ENCODE measurements at regions not wholly inside any gene's neighbourhood (a gene's known extent, or its start where the extent isn't known, plus 50 kb on each side); places are given as distances from the start of the nearest gene placed in this dataset.

DNA sequence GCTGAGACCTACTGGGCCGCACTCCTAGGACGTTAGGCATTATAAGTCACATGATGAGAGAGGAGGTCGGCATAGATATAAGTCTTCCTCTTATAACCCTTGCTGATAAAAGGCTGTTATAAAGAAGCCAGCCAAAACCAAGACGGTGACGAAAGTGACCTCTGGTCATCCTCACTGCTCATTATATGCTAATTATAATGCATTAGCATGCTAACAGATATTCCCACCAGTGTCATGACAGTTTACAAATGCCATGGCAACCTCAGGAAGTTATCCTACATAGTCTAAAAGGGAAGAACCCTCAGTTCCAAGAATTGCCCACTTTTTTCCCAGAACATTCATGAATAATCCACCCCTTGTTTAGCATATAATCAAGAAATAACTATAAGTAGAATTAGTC, 222.4 kb downstream of the TLE1 start:
- Histone ChIP-seq H4K8ac (ENCODE audit: low read depth, low read length) (no peak overlapping the region), H3K27ac (replicated peaks; ENCODE audit: low read length) (no peak overlapping the region), H3K9ac (ENCODE audit: low read depth, low read length, poor library complexity) (no peak overlapping the region), H3K23ac (ENCODE audit: low read depth, low read length, poor library complexity) (no peak overlapping the region), H3K4me1 (ENCODE audit: control insufficient read depth in 2 of 2, insufficient read depth in 1 of 2, low read depth in 1 of 2, low read length in 2 of 2) (no peaks in the 10 kb centered on the region), H3K4ac (ENCODE audit: low read length) (no peak overlapping the region), H3K4me3 (ENCODE audit: low read length in 2 of 2) (no peak overlapping the region), H2BK15ac (ENCODE audit: low read length) (no peak overlapping the region), H2BK5ac (ENCODE audit: low read length) (no peak overlapping the region), H3K36me3 (replicated peaks in 1 of 2; ENCODE audit: control insufficient read depth in 2 of 2, insufficient read depth in 2 of 2, low read length in 2 of 2) (no peaks in the 10 kb centered on the region), H2BK120ac (ENCODE audit: low read depth, low read length) (no peak overlapping the region), H3K9me3 (replicated peaks in 1 of 2; ENCODE audit: control insufficient read depth in 2 of 2, insufficient read depth in 1 of 2, low read depth in 1 of 2, low read length in 2 of 2) (no peaks in the 10 kb centered on the region), H2AFZ (ENCODE audit: low read length) (no peak overlapping the region), H4K91ac (ENCODE audit: low read depth, low read length, poor library complexity) (no peak overlapping the region), H3K18ac (ENCODE audit: low read length) (no peak overlapping the region), H2BK12ac (ENCODE audit: low read length) (no peak overlapping the region), H3K4me2 (ENCODE audit: insufficient read depth, low read length, poor library complexity, severe bottlenecking) (no peak overlapping the region), H3K79me1 (ENCODE audit: low read depth, low read length) (no peaks in the 10 kb centered on the region), H2AK5ac (ENCODE audit: low read depth, low read length) (no peak overlapping the region), H3K27me3 (ENCODE audit: control insufficient read depth in 3 of 3, insufficient read depth in 3 of 3, low read depth in 1 of 3, low read length in 3 of 3) (no peaks in the 10 kb centered on the region), H3K14ac (ENCODE audit: low read length) (no peak overlapping the region)
- WGBS, 2 donors (ENCODE audit: extremely low coverage in 2 of 2, insufficient read length in 2 of 2, insufficient replicate concordance in 1 of 2), result no CpG with 5 or more reads among the region's 5 CpGs
- no peak for DNase-seq (ENCODE audit: low spot score)

GRCh38 chr9:81465468-81466011, 223.8 kb downstream of the TLE1 start:
- Histone ChIP-seq H3K9me3 (replicated peaks in 1 of 2; ENCODE audit: control insufficient read depth in 2 of 2, insufficient read depth in 1 of 2, low read depth in 1 of 2, low read length in 2 of 2) (no peaks in the 10 kb centered on the region), H4K91ac (ENCODE audit: low read depth, low read length, poor library complexity) (no peak overlapping the region), H3K23ac (ENCODE audit: low read depth, low read length, poor library complexity) (no peak overlapping the region), H2AFZ (ENCODE audit: low read length) (no peak overlapping the region), H2BK15ac (ENCODE audit: low read length) (no peak overlapping the region), H2BK5ac (ENCODE audit: low read length) (no peak overlapping the region), H2BK12ac (ENCODE audit: low read length) (no peak overlapping the region), H3K14ac (ENCODE audit: low read length) (no peak overlapping the region), H3K4me1 (ENCODE audit: control insufficient read depth in 2 of 2, insufficient read depth in 1 of 2, low read depth in 1 of 2, low read length in 2 of 2) (no peaks in the 10 kb centered on the region), H3K79me1 (ENCODE audit: low read depth, low read length) (no peaks in the 10 kb centered on the region), H2AK5ac (ENCODE audit: low read depth, low read length) (no peak overlapping the region), H3K9ac (ENCODE audit: low read depth, low read length, poor library complexity) (no peak overlapping the region), H4K8ac (ENCODE audit: low read depth, low read length) (no peak overlapping the region), H3K4ac (ENCODE audit: low read length) (no peak overlapping the region), H3K18ac (ENCODE audit: low read length) (no peak overlapping the region), H3K27ac (replicated peaks; ENCODE audit: low read length) (no peak overlapping the region), H2BK120ac (ENCODE audit: low read depth, low read length) (no peak overlapping the region), H3K4me2 (ENCODE audit: insufficient read depth, low read length, poor library complexity, severe bottlenecking) (no peak overlapping the region), H3K4me3 (ENCODE audit: low read length in 2 of 2) (no peak overlapping the region), H3K27me3 (ENCODE audit: control insufficient read depth in 3 of 3, insufficient read depth in 3 of 3, low read depth in 1 of 3, low read length in 3 of 3) (no peaks in the 10 kb centered on the region), H3K36me3 (replicated peaks in 1 of 2; ENCODE audit: control insufficient read depth in 2 of 2, insufficient read depth in 2 of 2, low read length in 2 of 2) (no peaks in the 10 kb centered on the region)
- no CpG with 5 or more reads among the region's 6 CpGs for WGBS, 2 donors (ENCODE audit: extremely low coverage in 2 of 2, insufficient read length in 2 of 2, insufficient replicate concordance in 1 of 2)
- DNase-seq (ENCODE audit: low spot score), result no peak

DNA sequence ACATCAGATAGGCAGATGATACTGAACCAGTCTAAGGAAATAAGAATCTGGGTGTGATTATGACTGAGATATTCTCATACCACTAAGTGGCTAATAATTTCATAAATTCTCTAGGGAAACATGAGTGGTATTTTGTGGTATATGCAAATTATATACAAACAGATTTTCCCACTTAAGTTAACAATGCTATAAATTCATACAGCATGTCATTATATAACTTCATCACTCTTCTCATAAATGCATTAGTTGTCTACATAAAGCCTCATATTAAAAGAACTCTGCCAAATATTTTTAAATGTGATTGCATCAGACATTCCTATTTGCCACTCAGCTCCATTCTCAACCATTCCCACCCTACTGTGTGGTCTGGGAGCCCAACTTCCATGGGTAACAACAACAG, 226.5 kb downstream of the TLE1 start:
- Histone ChIP-seq H3K9ac (ENCODE audit: low read depth, low read length, poor library complexity) (no peak overlapping the region), H2BK120ac (ENCODE audit: low read depth, low read length) (no peak overlapping the region), H2BK5ac (ENCODE audit: low read length) (no peak overlapping the region), H3K9me3 (replicated peaks in 1 of 2; ENCODE audit: control insufficient read depth in 2 of 2, insufficient read depth in 1 of 2, low read depth in 1 of 2, low read length in 2 of 2) (no peaks in the 10 kb centered on the region), H4K91ac (ENCODE audit: low read depth, low read length, poor library complexity) (no peak overlapping the region), H2BK12ac (ENCODE audit: low read length) (no peak overlapping the region), H3K4me2 (ENCODE audit: insufficient read depth, low read length, poor library complexity, severe bottlenecking) (no peak overlapping the region), H3K4me1 (ENCODE audit: control insufficient read depth in 2 of 2, insufficient read depth in 1 of 2, low read depth in 1 of 2, low read length in 2 of 2) (no peaks in the 10 kb centered on the region), H3K4ac (ENCODE audit: low read length) (no peak overlapping the region), H4K8ac (ENCODE audit: low read depth, low read length) (no peak overlapping the region), H3K18ac (ENCODE audit: low read length) (no peak overlapping the region), H3K27me3 (ENCODE audit: control insufficient read depth in 3 of 3, insufficient read depth in 3 of 3, low read depth in 1 of 3, low read length in 3 of 3) (no peaks in the 10 kb centered on the region), H3K14ac (ENCODE audit: low read length) (no peak overlapping the region), H2AFZ (ENCODE audit: low read length) (no peak overlapping the region), H2AK5ac (ENCODE audit: low read depth, low read length) (no peak overlapping the region), H2BK15ac (ENCODE audit: low read length) (no peak overlapping the region), H3K27ac (replicated peaks; ENCODE audit: low read length) (no peak overlapping the region), H3K23ac (ENCODE audit: low read depth, low read length, poor library complexity) (no peak overlapping the region), H3K36me3 (replicated peaks in 1 of 2; ENCODE audit: control insufficient read depth in 2 of 2, insufficient read depth in 2 of 2, low read length in 2 of 2) (no peaks in the 10 kb centered on the region), H3K79me1 (ENCODE audit: low read depth, low read length) (no peaks in the 10 kb centered on the region), H3K4me3 (ENCODE audit: low read length in 2 of 2) (no peak overlapping the region)
- DNase-seq (ENCODE audit: low spot score), result no peak

- no peak overlapping the region for H4K8ac ChIP-seq (ENCODE audit: low read depth, low read length)
- no peak overlapping the region for H3K27ac ChIP-seq (replicated peaks; ENCODE audit: low read length)
- no peaks in the 10 kb centered on the region for H3K4me1 ChIP-seq (ENCODE audit: control insufficient read depth in 2 of 2, insufficient read depth in 1 of 2, low read depth in 1 of 2, low read length in 2 of 2)
- no peak overlapping the region for H2BK12ac ChIP-seq (ENCODE audit: low read length)
- DNase-seq (ENCODE audit: low spot score), result no peak
- WGBS, 2 donors (ENCODE audit: extremely low coverage in 2 of 2, insufficient read length in 2 of 2, insufficient replicate concordance in 1 of 2), result no CpG with 5 or more reads among the region's 5 CpGs
- no peak overlapping the region for H3K4me3 ChIP-seq (ENCODE audit: low read length in 2 of 2)
- no peaks in the 10 kb centered on the region for H3K27me3 ChIP-seq (ENCODE audit: control insufficient read depth in 3 of 3, insufficient read depth in 3 of 3, low read depth in 1 of 3, low read length in 3 of 3)
- H3K9me3 ChIP-seq (replicated peaks in 1 of 2; ENCODE audit: control insufficient read depth in 2 of 2, insufficient read depth in 1 of 2, low read depth in 1 of 2, low read length in 2 of 2), result no peaks in the 10 kb centered on the region
- H3K79me1 ChIP-seq (ENCODE audit: low read depth, low read length), result no peaks in the 10 kb centered on the region
- no peak overlapping the region for H4K91ac ChIP-seq (ENCODE audit: low read depth, low read length, poor library complexity)
- no peak overlapping the region for H2AK5ac ChIP-seq (ENCODE audit: low read depth, low read length)
- no peak overlapping the region for H2BK5ac ChIP-seq (ENCODE audit: low read length)
- no peak overlapping the region for H3K9ac ChIP-seq (ENCODE audit: low read depth, low read length, poor library complexity)
- H2BK120ac ChIP-seq (ENCODE audit: low read depth, low read length), result no peak overlapping the region
- no peak overlapping the region for H2BK15ac ChIP-seq (ENCODE audit: low read length)
- no peaks in the 10 kb centered on the region for H3K36me3 ChIP-seq (replicated peaks in 1 of 2; ENCODE audit: control insufficient read depth in 2 of 2, insufficient read depth in 2 of 2, low read length in 2 of 2)
- H3K4ac ChIP-seq (ENCODE audit: low read length), result no peak overlapping the region
- H2AFZ ChIP-seq (ENCODE audit: low read length), result no peak overlapping the region
- no peak overlapping the region for H3K23ac ChIP-seq (ENCODE audit: low read depth, low read length, poor library complexity)
- no peak overlapping the region for H3K14ac ChIP-seq (ENCODE audit: low read length)
- H3K18ac ChIP-seq (ENCODE audit: low read length), result no peak overlapping the region
- no peak overlapping the region for H3K4me2 ChIP-seq (ENCODE audit: insufficient read depth, low read length, poor library complexity, severe bottlenecking)
Measured at GRCh38 chr9:81461196-81461595, 228.2 kb downstream of the TLE1 start.
